Stimulated activated CD4-positive, alpha-beta T cell treated with anti-CD3 and anti-CD28 coated beads, TNF-alpha, amount 100 ng/mL, for 24 hours (primary cell): ENCODE measurements at regions not wholly inside any gene's neighbourhood (a gene's known extent, or its start where the extent isn't known, plus 50 kb on each side); places are given as distances from the start of the nearest gene placed in this dataset.

Experiments
- DNase-seq, 3 experiments: peaks; one replicate each; pipeline ENCODE4 v3.0.0-alpha.2; 2020; ENCODE audit warnings: low read depth in 3 of 3

GRCh38 chr10:128896116-128896795 is 570.8 kb upstream of the MGMT start:
- no peak for DNase-seq

GRCh38 chr10:128896963-128897362 is 570.1 kb upstream of the MGMT start:
- no peak for DNase-seq

DNA sequence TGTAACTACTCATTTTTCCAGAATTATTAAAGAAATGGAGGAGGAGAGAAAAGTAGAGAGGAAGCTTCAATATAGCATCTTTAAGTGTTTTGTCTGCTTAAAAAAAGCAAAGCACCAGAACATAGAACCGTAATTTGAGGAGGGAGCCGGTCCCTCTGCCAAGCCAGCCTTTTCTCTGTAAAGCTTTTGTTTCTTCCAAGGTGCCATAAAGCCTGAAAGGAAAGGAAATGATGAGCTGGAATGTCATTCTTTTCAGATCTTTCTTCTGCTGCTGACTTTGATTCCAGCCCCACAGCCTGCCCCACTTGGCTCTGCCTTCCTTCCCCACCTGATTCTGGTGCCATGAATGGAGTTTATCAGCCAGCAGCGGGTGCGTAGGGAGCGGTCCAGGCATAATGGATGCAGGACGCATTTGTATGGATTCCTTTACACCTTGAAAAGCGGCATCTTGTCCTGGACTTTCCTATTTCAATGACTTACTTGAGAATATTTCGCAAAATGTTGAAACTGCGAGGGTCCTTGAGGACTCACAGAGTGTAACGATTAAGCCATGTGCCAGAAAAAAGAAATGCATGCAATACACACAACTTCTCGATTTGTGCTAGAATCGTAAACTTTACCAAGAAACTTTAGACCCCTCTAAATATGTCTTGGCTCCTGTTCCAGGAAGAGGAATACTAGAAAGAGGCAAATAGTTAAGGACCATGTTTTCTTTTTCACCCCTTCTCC is 569.5 kb upstream of the MGMT start:
- no peak for DNase-seq

DNA sequence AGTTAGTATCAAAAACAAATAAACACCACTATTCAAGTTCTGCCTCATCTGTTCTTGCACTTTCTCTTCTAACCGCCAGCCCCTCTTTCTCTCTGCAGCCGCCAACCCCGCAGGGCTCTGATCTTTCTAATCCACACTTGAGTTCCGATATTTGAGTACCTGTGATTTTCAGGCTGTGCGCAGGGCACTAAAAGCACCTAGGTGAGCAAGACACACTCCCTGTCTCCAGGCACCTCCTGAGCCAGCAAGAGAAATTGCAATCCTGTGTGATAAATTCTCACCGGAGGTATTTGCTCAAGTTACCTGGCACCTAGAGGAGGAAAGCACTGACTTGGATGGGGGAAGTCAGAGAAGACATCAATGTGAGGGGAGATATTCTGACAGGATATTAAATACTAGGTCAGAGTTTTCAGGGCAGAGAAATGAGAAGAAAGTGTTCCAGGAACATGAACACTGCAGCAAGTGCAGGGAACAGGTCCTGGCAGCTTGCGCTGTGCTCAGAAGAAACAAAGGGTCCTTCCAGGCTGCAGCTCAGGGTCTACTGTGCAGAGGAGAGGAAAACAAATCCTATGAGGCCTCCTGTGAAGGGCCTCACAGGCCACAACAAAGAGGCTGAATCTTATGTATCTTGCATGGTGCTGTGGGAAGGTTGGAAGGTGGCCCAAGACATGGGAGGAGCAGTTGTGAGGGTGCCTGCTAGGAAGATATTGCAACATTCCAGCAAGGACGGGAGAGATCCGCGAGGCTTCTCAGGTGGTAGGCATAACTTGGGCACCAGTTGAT is 568.7 kb upstream of the MGMT start:
- no peak for DNase-seq

GRCh38 chr10:128898916-128899195 is 568.2 kb upstream of the MGMT start:
- no peak for DNase-seq

DNA sequence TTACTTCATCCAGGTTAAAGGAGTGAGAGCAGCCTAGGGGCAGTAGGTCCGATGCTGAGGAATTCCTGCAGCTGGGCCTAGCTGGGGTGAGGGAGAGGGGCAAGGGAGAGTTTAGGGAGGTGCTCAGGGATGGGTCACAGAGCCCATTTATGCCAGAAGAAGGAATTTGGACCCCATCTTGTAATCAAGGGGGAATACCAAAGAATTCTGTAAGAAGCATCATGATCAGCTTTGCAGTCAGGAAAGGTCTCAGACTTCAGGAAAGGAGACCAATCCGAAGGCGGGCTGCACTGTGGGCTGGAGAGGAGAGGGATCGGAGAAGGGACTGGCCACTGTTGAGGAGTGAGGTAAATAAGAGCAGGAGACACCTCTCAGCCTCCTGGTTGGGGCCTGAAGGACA is 566.6 kb upstream of the MGMT start:
- no peak for DNase-seq

- no peak for DNase-seq
Observed at GRCh38 chr10:128901236-128901635, 565.8 kb upstream of the MGMT start.

DNA sequence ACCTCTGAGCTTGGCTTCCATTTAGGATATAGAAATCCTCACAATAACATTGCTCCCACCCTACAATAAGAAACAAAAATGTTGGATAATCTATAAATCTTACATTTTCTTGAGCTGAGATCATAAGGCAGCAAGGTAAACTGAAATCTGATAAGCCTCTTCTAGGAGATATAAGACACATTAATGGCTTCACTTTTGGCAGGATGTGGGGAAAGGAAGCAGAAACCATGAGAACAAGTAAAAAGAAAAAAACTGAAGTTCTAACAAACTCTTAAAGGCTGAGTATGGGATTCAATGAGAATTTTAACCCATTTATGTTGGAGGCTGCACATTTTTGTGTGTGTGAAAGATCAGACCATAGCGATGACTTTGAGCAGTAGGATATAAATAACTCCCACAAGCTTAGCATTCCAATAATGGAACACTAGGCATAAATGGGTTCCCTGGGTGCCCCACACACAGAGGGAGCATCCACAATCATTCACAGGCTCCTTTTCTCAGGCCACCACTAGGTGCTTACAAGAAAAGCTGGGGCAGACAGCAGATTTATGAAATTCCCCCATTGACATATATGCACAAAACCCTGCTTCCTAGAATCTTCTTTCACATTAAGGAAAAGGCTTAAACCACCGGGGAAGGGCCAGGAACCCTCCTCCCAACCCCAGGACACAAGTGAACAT is 564.9 kb upstream of the MGMT start:
- no peak for DNase-seq

- no peak for DNase-seq
Observed at GRCh38 chr10:128907155-128907941, 559.7 kb upstream of the MGMT start.

GRCh38 chr10:128908099-128908498 is 558.9 kb upstream of the MGMT start:
- DNase-seq = no peak

DNA sequence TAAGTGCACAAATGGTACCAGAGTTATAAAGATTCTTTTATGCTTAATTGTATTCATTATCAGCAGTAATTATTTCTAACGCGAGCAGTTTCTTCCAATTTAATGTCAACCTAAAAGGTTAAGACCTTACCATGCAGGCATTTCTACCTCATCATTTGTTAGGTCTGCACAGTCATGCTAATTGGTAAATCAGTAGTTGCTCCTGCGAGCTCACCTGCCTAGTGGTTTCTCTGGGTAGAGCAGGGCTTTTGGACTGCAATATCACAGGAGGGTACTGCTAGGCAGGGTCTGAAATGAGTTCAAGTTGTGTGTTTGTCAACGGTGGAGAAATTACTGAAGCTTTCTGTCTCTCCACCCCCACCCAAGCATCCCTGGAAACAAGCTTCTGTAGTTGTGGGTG is 558.5 kb upstream of the MGMT start:
- DNase-seq = no peak

DNA sequence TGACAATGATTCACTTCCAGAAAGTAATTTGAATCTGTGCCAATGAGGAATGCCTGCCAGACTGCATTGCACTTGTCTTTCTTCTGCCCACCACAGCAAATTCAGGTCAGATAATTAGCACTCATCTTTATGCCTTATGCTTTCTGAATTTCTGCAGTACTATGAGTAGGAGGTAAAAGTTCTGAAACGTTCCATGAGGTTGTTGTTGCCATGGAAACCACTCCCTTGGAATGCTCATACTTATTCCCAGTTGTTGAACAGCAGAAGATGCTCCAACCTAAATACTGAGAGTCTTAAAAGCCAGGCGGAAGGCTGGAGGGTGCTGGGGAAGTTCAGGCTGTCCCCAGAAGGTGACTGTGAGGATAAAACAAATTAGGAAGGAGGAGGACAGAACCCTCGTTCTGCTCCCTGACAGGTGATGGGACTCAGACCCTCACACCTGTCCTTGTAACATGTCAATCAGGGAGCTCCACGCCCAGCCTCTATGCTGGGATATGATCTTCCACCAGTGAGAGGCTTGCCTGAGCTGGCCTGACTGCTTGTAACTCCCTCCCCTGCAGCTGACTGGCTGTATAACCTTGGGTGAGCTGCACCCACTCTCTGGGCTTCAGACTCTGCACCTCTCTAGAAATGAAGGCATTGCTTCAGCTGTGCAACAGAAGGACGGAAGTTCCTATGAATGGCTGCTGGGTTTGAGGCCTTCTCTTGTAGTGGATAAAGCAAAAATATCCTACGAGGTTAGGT is 554.3 kb upstream of the MGMT start:
- no peak for DNase-seq

DNA sequence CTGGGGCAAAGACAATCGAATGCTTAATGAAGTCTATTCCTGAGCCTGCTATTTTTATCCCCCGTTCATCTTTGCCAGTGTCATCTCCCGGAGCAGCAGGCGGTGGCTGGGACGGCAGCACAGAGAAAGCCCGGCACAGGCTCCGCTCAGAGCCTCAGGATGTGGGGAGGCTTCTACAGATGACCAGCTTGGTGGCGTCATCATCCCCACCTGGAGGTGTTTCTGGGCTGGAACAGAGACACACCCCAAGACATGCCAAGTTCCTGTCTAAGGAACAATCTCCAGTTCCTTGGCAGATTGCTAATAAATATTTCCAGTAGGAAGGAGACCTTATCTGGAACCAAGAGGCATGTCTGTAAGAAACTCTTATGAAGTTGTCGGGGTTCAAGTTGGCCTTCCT is 552.4 kb upstream of the MGMT start:
- no peak for DNase-seq

GRCh38 chr10:128915630-128916029 is 551.4 kb upstream of the MGMT start:
- DNase-seq = no peak

DNA sequence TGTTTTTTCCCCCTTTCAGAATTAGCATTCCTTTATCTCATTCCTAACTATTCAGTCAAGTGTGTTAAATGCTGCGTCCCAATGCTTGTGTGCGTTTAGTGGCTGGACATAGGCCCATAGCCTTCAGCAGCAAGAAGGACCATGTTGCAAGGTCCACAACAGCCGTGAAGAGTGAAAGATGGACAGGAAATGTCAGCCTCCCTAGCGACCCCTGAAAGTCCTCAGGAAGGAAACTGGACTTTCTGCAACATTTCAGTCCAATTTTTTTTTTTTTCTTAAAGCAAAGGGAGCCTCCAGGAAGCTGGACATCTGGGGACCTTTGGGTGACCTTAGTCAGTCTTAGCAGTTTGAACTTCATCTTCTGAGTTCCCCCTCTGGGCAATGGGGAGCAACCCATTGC is 550.7 kb upstream of the MGMT start:
- no peak for DNase-seq

GRCh38 chr10:128921389-128922022 is 545.5 kb upstream of the MGMT start:
- DNase-seq = no peak

DNA sequence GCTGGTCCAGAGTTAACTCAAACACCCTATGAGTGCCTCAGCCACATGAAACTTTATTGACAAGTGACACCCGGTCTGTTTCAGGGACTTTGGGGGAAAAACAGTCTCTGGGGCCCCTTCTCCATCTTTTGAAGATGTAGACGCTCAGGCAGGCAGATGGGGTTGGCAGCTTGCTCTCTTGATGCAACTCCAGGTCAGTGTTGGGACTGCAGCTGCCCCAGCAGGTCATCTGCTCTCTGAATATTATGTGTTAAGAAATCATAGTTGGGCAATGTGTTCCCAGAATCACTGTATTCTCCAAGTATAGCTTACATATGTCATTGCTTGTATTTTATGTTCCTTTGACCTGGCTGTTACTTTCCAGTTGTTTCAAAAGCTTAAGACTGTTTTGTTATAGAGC is 544.9 kb upstream of the MGMT start:
- DNase-seq = no peak

DNA sequence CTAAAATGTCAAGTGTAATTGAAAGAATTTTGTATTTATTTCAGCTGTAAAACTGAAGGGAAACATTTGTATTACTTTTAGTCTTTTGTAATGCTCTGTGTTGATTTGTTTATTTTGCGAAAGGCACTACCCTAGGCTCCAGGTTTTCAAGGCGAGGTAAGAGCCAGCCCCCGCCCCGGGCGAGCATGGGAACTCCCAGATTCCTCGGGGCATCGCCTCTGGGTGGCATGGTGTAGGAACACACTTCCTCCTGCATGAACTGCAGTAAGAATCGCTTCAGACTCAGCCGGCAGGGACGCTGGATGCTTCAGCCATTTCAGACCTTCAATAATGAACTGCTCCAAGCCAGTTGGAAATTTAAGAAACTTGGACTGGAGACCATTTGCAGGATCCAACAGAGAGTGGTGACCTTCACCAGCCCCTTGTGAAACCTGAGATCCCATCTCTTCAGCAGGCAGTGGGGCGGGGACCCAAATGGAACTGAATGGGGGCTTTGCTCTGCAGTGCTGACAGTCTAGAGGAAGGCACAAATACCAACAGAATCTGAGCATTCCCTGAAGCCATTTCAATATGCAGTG is 544.3 kb upstream of the MGMT start:
- no peak for DNase-seq

DNA sequence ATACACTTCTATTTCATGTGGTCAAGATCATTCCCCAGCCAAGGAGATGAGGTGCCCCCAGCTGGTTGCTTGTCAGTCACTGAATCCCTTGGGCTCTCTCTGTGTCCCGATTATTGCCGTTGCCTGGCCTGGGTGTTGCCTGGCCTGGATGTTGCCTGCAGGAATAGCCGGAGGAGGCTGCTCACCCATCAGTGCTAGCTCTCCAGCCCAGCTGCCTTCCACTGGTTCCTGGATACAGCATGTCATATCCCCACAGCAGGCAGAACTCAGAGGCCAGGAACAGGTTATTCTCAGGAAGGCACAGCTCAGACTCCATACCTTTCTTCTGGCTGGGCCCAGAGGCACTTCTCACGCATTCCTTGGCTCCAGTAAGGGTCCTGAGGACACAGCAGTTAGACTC is 542.1 kb upstream of the MGMT start:
- DNase-seq = no peak

DNA sequence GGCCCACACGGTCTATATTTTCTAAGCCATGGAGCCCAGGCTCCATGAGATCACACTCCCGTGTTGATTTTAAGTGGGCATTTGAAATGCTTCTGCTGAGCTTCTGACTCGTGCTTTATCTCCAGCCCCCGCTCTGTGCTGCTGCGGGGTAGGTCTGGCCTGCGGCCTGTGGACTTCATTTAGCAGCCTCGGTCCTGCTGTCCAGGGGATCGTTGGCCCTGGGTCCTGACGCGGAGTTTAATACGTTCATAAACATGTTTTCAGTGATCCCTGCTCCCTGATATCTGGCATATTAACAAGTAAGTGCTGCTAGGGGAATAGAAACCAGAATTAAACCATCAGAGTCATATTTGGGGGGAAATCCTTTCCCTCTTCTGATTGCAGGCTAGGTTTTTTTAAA is 540.3 kb upstream of the MGMT start:
- DNase-seq = no peak
